NCI-H345 treated with DMSO at 0.1 percent for 48 hours (cell line): ENCODE measurements at regions not wholly inside any gene's neighbourhood (a gene's known extent, or its start where the extent isn't known, plus 50 kb on each side); places are given as distances from the start of the nearest gene placed in this dataset.
"Not testable (repeated sequence)": the region's sequence is repeated elsewhere in the genome, so short reads cannot be mapped to it uniquely, and the experiment has no call there.

Experiments
- DNase-seq: peaks from one replicate; lab custom pipeline; 2025; ENCODE audit not compliant: unreplicated experiment; lab: John Stamatoyannopoulos, UW

DNA sequence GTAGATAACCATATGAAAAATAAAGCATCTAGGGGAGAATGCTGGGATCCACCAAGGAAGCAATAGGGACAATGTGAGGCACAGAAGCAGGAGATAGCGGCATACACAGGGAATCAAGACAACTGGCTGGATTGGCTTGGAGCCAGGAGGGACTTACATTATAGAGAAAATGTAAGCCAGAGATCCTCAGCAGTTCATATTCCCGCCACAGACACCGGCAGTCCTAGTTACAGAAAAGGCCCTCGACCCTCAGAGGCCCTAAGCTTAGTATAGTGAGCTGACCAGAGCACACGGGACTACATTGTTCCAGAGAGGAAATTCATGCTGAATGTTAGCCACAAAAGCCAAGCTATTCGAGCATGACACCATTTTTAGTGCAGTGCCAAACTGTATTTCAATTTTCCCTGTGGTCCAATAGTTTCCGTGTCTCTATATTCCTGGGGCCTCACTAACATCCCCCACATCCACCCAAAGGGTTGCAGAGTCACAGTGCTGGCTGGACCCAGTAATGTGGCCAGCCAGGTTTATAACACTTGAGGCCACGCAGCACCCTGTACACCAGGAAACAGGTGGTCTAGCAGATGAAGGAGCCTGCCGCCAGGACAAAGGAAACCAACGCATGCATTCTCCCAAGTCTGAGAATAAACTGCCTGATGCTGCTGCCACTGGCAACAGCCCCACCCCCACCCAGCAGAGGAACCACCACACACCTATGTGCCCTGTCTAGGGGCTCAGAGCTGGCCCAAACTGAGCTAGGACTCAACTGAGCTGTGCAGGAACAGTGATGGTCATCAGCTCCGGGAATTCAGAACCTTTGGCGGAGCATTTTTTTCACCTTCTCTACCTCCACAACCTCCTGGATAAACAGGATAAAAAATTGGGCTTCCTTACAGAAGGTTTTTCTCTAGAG lies 693.2 kb upstream of the CHD1 start:
- no peak for DNase-seq

DNA sequence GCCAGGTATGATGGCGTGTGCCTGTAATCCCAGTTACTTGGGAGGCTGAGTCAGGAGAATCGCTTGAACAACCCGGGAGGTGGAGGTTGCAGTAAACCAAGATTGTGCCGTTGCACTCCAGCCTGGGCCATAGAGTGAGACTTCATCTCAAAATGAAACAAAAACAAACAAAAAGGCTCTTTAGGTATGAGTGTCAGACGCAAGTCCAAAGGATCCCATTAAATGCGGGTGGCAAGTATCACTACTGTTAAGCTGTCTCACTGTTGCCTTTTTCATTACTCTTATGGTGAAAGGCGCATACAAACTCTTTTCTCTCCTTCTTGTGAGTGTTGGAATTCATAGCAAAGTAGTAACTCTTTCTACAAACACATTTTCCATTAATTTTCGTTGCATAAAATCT lies 688.5 kb upstream of the CHD1 start:
- no peak for DNase-seq

GRCh38 chr5:99614888-99615287 lies 686.1 kb upstream of the CHD1 start:
- no peak for DNase-seq

DNA sequence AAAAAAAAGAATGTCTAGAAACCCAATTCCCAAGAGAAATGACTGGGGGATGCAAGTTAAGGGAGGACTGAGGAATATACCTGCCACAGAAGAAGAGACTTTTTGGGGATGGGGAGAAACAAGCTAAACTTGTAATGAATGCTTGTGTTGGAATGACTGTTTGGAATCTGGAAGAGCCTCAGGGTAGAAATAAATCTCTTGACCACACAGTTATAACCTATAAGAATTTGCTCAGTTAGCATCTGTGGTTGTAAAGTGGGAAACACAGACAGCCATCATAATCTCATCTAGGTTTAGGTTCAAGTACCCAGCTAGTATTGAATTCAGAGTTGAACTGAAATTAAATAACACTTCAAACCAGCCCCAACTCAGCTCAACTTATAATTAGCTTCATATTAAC lies 678.3 kb upstream of the CHD1 start:
- no peak for DNase-seq

DNA sequence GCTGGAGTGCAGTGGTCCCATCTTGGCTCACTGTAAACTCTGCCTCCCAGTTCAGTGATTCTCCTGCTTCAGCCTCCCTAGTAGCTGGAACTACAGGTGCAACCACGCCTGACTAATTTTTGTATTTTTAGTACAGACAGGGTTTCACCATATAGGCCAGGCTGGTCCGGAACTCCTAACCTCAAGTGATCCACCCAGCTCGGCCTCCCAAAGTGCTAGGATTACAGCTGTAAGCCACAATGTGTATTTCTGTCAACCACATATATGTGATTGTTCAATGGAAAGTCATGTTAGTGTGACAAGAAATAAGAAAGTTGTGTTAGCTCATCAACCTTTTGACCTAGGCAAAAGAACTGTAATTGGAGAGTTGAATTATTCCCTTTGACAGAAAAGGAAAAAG lies 677.1 kb upstream of the CHD1 start:
- DNase-seq, result no peak

DNA sequence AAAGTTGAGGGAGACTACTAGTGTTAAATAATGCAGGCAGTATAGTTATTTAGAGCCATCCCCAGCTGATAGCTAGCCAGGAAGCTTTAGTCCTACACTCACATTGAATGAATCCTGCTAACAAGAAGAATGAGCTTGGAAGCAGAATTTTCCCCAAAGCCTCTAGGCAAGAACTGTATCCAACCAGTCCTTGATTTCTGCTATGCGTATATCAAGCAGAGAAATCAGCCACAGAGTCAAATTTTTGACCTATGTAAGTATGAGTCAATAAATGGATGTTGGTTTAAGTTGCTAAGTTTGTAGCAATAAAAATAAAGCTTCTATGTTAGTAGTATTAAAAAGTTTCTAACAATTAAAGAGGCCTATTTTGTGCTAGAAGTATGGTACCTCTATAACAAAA lies 672.1 kb upstream of the CHD1 start:
- DNase-seq, result no peak

- DNase-seq, result no peak
Observed at GRCh38 chr5:99590806-99591205, 662.0 kb upstream of the CHD1 start.

DNA sequence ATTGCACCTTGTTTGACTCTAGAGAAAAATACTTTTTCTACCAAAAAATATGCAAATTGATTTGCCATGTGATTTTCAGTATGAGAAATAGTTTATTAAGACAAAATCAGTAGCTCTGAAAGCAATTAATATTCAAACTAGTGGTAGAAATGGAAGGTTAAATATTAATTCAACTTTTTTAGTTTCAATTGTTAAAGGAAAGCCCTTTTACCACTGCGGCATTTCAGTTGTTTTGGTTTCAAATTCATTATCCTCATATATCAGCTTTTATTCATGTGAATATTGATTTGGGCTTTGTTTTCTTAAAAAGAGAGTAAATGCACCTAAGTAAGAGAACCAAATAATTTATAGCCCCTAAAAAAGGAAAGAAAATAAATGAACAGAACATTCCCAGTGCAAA lies 660.6 kb upstream of the CHD1 start:
- no peak for DNase-seq

DNA sequence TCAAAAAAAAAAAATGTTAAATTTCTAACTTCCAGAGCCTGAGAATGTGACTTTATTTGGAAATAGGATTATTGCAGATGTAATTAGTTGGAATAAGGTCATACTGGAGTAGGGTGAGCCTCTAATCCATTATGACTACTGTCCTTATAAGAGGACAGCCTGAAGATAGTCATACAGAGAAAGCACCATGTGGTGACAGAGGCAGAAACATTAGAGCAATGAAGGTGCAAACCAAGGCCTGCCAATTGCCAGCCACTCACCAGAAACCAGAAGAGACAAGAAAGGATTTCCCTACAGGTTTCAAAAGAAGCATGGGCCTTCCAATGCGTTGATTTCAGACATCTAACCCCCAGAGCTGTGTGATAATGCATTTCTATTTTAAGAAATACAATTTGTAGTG lies 659.2 kb upstream of the CHD1 start:
- no peak for DNase-seq

DNA sequence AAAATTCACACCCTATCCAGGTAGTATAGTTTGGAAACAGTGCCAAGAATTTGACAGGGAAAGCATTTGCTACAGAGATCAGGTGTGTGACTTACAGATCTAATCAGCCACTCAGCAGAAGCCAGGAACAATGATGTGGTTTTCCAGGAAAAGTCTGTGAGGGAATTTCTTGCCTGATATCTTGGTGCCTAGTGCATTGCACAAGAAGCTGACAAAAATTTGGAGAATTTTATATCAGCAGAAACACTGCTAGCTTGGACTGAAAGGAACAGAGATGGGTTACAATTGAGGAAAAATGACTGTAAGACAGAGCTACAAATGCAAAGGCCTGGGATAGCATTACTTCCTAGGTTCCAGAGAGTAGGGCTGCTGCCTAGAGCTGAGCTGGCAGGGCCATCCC lies 658.1 kb upstream of the CHD1 start:
- peak; percentile 11 for DNase-seq

DNA sequence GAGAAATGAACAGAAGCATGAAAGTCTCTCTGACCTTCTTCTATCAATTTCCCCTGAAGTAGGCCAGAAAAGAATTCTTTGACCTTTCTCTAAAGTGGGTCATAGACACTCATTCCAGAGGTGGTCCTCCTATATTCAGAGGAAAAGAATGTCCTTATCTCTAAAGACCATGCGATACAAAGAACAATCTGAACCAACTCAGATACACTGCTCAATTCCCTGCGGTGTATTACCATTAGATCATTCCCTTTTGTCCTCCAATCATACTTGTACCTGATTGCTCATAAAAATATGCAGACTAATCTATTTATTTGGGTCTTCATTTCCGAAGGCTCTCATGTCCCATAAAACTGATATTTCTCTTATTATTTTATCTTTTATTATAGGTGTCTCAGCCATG lies 652.4 kb upstream of the CHD1 start:
- DNase-seq, result not testable (repeated sequence)

DNA sequence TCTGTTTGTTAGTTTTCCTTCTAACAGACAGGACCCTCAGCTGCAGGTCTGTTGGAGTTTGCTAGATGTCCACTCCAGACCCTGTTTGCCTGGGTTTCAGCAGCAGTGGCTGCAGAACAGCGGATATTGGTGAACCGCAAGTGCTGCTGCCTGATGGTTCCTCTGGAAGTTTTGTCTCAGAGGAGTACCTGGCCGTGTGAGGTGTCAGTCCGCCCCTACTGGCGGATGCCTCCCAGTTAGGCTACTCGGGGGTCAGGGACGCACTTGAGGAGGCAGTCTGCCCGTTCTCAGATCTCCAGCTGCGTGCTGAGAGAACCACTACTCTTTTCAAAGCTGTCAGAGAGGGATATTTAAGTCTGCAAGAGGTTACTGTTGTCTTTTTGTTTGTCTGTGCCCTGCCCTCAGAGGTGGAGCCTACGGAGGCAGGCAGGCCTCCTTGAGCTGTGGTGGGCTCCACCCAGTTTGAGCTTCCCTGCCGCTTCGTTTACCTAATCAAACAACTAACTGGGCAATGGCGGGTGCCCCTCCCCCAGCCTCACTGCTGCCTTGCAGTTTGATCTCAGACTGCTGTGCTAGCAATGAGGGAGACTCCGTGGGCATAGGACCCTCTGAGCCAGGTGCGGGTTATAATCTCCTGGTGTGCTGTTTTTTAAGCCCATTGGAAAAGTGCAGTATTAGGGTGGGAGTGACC lies 634.3 kb upstream of the CHD1 start:
- DNase-seq, result not testable (repeated sequence)

- DNase-seq, result no peak
Observed at GRCh38 chr5:99553211-99553810, 624.5 kb upstream of the CHD1 start.

- no peak for DNase-seq
Observed at GRCh38 chr5:99544356-99544755, 615.5 kb upstream of the CHD1 start.

DNA sequence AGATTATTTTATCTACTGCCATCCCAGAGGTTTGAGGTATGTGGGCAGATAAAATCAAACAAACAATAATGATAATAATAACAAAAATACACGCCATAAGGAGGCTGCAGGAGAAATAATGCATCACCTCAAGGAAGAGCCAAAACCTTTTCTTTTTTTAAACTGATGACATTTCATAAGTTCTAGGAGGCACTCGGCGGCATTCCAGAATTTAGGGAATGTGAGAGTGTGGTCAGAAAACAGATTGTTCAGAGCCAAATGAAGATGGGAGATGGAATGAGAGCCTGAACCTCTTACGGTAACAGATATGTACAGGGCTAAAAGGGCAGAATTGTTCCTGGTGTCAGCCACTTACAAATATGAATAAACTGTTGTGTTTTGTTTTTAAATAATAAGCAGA lies 615.0 kb upstream of the CHD1 start:
- DNase-seq, result no peak

DNA sequence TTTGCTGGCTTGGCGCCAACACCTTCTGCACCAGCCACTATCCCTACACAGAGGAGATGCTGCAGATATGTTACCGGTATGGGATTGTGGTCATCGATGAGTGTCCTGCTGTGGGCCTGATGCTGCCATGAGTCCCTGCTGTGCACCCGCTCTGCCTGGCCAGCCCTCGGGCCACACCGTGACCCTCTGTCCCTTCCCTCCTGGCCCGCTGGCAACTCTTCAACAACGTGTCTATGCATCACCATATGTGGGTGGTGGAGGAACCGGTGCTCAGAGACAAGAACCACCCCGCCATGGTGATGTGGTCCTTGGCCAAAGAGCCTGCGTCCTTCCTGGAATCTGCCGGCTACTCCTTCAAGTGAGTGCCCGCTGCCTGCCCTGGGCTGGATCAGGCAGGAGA lies 605.4 kb upstream of the CHD1 start:
- not testable (repeated sequence) for DNase-seq

- not testable (repeated sequence) for DNase-seq
Observed at GRCh38 chr5:99521666-99522065, 592.9 kb upstream of the CHD1 start.

DNA sequence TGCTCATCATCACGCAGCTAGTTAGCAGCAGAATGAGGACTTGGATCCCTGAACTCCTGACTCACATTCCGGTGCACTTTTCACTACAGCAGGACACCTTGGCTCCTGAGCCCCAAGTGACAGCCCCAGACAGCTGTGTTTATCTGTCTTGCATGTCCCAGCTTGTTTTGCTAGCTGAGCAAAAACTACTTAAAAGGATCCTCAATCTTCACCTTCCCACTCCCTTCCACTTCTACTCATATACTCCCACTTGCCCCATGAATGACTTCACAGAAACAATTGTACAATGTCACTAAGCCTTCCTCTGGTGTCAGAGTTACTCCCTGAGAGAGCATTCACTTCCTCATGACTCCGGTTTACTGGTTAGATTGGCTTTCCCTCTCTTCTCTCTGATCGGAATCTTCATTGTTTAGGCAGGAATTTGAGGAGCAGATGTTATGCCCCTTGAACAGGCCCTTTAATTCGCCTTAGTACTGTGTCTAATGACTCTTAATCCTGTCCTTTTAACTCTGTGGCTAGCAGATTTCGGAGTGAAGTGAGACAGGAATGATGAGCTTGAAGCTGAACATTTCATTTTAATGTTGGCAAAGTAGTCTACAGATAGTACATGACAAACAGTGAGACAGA lies 587.2 kb upstream of the CHD1 start:
- not testable (repeated sequence) for DNase-seq

- DNase-seq, result not testable (repeated sequence)
Observed at GRCh38 chr5:99510237-99510866, 581.5 kb upstream of the CHD1 start.

DNA sequence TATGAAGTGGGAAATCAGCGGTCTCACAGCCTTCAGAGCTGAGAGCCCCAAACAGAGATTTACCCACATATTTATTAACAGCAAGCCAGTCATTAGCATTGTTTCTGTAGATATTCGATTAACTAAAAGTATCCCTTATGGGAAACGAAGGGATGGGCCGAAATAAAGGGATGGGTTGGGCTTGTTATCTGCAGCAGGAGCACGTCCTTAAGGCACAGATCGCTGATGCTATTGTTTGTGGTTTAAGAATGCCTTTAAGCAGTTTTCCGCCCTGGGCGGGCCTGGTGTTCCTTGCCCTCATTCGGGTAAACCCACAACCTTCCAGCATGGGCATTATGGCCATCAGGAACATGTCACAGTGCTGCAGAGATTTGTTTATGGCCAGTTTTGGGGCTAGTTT lies 580.3 kb upstream of the CHD1 start:
- not testable (repeated sequence) for DNase-seq

DNA sequence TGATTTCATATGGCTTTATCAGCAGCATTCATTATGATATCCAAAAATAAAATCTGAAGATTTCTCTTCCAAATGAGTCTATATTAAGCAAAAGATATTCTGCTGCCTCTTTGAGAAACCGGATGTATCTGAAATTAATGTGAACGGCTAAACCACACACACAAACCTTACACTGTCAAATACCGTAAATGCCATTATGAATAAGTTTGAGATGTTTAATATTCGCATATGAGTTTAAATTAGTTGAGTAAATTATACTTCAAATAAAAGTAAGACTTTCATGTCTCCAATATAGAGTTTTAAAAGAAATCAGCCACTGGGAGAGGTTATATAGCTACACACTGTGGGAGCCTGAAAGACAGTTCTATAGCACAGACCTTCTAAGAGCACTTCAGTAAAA lies 566.6 kb upstream of the CHD1 start:
- not testable (repeated sequence) for DNase-seq
